GM18498 (cell line): ENCODE measurements at regions not wholly inside any gene's neighbourhood (a gene's known extent, or its start where the extent isn't known, plus 50 kb on each side); places are given as distances from the start of the nearest gene placed in this dataset.

Source experiments
- ATAC-seq: cut with Tn5 transposase; IDR thresholded peaks from one replicate; pipeline ENCODE4 v1.9.1; 2021; ENCODE audit warnings: mild to moderate bottlenecking, moderate library complexity; ENCODE audit not compliant: unreplicated experiment

- no peak for ATAC-seq
Measured at GRCh38 chr10:70966646-70967553, 78.5 kb upstream of the PCBD1 start.

DNA sequence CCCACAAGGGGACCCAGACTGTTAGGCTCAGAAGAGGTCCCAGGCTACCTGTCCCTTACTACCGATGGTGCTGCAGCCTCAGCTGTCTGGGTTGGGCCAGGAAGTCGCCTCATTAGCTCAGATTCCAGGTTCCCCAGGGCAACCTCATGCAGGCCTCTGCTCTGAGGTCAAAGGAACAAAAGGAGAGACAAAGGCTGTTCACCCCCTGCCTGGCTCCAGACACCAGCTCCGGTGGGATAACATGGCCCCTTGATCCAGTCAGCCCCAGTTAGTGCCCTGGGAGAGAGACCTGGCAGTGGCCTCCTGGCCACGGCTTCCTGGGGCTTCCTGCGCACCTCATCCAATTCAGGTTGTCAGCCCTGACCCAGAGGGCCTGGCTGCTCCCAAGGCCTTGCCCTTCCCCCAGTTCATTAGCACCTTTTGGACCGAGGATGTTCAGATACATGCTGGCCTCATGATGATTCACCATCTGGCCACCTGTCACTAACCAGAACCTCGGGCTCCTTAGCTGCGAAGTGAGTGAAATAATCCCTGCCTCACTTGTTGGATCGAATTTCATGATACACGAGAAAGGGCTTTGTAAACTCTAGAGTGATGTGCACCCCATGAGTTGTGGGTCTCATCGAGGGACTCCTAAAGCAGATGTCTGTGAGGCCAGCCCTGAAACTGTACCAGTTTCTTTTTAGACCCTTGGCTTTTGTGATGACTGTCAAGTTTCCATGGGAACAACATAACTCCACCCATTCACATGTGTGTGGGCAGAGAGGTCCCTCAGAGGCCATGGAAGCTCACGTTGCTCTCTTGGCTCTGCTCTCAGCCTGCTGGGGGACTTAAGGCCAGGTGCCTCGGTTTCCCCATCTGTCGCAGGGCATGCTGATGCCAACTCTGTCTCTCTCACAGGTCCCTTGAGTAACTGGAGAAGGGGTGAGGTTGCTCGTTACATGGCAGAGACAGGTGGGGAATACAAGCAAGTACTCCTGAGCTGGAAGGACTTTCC, 79.5 kb upstream of the PCBD1 start:
- no peak for ATAC-seq

DNA sequence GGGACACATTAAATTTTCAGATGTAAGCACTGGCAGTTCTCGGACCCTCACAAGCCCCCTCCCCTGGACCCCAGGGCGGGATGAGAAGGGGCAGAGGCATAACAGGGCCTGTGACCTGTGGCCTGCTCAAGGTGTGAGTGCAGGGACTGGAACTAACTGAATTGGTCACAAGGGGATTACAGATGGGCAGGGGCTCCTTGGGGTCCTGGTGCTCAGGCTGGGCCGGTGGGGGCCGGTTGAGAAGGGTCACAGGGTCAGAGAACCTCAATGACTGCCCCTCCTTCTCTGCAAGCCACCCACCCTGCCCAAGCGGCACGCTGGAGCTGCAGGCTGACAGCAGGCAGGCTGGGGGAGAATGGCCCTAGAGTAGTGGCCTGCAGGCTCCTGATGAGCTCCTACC, 80.8 kb upstream of the PCBD1 start:
- ATAC-seq, result no peak

DNA sequence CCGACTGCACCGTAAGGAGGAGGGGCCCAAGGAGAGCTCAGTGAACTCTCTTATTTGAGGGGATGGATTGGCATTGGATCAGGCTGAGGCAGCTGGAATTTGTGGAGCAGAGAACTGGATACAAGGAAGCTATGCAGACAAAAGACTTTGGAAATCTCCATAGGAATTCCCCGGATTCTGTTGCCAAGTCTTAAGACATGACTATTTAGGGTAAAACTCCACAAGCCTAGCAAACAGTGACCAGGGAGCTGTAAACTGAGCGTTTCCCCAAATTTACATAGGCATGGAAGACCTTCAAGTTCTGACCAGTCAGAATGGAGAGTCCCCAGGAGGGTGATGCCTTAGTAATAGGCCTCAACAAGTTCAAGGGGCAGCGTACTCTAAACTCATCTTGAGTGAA, 82.5 kb upstream of the PCBD1 start:
- no peak for ATAC-seq

DNA sequence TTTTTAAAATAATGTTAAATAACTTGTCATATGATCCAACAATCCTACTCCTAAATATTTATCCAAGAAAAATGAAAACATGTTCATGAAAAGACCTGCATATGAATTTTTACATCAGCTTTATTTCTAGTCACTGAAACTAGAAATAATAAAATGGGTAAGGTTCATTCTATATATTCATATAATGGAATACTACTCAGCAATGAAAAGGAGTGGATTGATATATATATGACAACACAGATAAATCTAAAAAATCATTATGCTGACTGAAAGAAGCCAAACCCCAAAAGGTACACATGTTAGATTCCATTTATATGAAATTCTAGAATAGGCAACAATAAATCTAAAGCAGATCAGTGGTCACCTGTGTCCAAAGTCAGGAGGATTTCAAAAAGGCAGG, 84.9 kb upstream of the PCBD1 start:
- ATAC-seq, result no peak

GRCh38 chr10:70974351-70974901, 86.1 kb upstream of the PCBD1 start:
- no peak for ATAC-seq

DNA sequence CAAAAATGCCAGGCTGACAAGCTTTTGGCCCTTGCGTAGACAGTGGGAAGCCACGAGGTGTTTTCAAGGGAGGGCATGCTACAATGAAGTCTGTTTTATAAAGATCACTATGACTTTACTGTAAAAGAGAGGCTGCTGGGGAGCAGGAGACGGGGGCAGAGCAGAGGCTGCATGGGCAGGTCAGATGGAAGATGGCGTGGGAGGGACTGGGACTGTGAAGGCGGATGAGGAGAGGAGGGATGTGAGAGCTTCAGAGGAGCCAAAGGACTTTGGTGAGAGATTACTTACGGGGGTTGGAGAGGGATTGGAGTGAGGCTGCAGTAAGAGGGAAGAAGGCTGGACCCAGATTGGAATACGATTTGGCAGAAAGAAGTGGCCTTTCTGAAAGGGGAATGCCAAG, 86.6 kb upstream of the PCBD1 start:
- ATAC-seq, result no peak

DNA sequence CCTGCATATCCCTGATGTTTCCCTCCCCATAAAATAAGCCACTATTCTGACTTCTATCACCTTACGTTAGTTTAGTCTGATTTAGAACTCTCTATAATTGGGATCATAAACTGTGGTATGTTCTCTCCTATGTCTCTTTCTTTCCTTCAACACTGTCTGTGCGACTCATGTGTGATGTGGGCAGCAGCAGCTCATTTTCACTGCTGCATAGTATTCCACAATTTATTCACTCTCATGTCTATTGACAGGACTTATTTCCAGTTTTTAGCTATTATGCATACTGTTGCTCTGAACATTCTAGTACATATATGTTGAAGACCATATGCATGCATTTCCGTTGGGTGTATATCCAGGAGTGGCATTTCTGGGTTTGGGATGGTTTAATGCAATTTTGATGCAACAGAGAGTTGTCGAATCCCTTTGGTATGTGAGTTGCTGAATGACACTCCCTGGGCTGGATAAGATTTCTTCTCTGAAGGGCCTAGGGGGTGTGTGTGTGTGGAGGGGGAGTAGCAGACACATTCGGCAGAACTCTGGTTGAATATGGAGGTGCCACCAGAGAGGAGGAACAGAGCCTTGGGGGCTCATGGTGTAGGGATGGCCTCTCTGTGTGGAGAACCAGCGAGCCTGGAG, 87.8 kb upstream of the PCBD1 start:
- ATAC-seq, result no peak

DNA sequence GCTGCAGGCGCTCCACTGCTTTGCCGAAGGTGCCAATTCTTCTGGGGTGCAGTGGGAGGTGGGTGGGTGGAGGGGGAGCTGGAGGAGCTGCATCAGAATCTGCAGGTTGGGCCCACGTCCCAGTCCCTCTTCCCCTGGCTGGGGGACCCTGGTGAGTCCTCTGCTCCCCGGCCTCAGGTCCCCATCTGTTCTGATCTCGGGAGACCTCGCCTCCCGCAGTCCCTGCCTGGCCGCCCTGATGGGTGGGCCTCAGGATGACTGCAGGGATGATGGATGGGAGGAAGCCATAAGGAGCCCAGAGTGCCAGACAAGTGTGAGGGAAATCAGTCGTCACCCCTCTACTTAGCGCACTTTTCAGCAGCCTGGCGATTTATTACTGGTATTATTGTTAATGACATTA, 89.3 kb upstream of the PCBD1 start:
- ATAC-seq, result no peak

DNA sequence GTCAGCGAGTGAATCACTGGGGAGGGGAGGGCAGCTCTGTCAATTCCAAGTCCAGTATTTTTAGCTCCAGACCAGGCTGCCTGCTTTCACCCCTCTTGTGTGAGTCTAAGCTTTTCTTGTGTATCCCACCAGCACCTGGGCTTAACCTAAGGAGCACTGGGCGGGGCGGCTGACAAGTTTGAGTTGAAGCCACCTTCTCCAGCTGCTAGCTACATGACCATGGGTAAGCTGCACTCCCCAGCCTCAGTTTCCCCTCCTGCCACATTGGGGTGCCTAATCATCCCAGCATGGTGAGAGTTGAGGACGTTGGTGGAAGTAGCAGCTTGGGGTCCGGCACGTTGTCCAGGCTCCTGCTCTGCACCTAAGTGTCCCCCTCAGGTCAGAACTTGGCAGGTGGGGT, 89.8 kb upstream of the PCBD1 start:
- no peak for ATAC-seq

- no peak for ATAC-seq
Measured at GRCh38 chr10:70978816-70979480, 90.6 kb upstream of the PCBD1 start.

GRCh38 chr10:70980687-70981086, 92.3 kb upstream of the PCBD1 start:
- ATAC-seq, result no peak

- ATAC-seq, result no peak
Measured at GRCh38 chr10:70981171-70981836, 92.9 kb upstream of the PCBD1 start.

DNA sequence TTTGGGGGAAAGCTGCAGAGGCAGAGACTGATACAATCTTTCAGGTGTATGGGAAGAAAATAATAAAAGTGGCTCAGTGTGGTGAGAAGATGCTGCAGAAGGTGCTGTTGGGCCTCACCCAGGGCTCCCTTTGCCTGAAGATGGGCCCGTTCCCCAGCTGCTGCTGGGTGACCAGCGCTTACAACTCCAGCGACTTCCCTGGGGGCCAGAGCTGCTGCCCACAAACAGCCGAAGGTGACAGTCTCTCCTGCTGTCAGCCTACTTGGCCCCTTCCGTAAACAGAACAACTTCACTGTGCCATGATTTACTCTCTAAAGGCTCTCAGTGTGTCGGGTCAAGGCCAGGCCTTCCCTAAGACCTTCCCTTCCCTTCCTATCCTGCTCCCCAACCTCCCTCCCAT, 93.6 kb upstream of the PCBD1 start:
- ATAC-seq, result no peak

- ATAC-seq, result peak; percentile 78
Measured at GRCh38 chr10:70982443-70982842, 94.1 kb upstream of the PCBD1 start.

- ATAC-seq, result no peak
Measured at GRCh38 chr10:70984986-70985722, 96.8 kb upstream of the PCBD1 start.

DNA sequence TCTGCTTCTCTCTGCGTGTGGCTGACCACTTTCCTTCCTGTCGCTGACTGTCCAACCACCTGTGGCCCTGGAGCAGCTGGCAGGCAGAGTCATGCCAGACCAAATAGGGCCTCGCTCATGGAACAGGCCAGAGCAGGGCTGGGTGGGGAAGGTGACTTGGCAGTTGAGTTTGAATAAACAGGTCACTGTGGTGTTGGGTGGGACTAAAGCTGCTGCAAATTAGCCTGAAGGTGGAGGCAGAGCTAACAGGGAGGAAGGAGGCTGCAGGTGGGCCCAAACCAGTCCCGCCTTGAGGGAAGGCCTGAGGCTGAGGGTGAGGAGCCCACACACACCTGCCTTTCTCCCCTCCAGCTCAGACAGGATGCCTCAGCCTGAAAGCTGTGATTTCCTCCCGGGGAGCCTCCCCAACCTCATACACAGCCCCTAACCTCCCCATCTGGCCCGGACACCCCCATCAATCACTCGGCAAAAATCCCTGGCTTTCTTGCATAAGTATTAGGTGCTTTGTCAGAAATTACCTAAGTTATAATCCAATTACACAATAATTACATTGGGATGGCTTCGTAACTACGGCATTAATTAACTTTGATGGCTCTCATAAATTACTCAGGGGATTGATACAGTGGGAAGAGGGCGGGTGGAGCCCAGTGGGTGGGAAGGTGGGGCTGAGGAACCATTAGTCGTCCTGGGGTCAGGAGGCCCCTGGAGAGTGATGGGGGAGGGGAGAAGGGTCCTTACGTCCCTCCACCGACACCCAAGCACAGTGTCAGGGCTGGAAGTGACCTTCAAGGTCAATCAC, 97.7 kb upstream of the PCBD1 start:
- ATAC-seq, result no peak

GRCh38 chr10:70986623-70986950, 98.2 kb upstream of the PCBD1 start:
- no peak for ATAC-seq
